Activated CD4-positive, CD25-positive, alpha-beta regulatory T cell treated with anti-CD3 and anti-CD28 coated beads, Interleukin-2, amount 50 U/mL, for 72 hours (primary cell): ENCODE measurements at regions not wholly inside any gene's neighbourhood (a gene's known extent, or its start where the extent isn't known, plus 50 kb on each side); places are given as distances from the start of the nearest gene placed in this dataset.
"Not testable (repeated sequence)": the region's sequence is repeated elsewhere in the genome, so short reads cannot be mapped to it uniquely, and the experiment has no call there.

Experiments used
- DNase-seq: peaks from one replicate; pipeline ENCODE4 v3.0.0; 2021

- DNase-seq: no peak
Measured at GRCh38 chr2:136319237-136319636, 201.3 kb upstream of the CXCR4 start.

DNA sequence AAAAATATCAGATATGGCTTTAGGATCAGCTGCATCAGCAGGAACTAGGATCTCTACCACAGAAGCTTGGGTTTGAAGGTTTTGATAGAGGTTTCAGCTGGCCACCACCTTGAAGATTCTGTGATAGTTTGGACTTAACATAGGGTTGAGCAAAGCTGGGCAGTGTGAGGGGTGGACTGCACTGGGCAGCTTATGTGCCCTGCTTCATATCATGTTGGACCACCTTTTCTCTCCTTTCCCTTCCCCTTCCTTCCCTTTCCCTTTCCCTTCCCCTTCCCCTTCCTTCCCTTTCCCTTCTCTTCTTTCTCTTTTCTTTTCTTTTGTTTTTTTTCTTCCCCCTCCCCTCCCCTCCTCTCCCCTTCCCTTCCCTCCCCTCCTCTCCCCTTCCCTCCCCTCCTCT is 196.3 kb upstream of the CXCR4 start:
- DNase-seq: no peak

DNA sequence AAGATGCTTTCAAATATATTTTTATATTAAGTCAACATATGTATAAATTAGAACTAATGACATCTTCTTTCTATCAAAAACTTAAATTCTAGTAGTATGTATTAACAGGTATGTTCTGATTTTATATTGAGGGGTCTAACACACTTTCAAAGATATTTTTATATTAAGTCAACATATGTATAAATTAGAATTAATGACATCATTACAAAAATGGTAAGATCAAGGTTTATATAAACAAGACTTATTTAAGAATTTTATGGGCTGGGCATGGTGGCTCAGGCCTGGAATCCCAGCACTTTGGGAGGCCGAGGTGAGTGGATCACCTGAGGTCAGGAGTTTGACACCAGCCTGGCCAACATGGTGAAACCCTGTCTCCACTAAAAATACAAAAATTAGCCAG is 194.6 kb upstream of the CXCR4 start:
- not testable (repeated sequence) for DNase-seq

GRCh38 chr2:136310797-136311603 is 193.1 kb upstream of the CXCR4 start:
- no peak for DNase-seq

- peak; percentile 33 for DNase-seq
Measured at GRCh38 chr2:136310005-136310495, 192.1 kb upstream of the CXCR4 start.

- no peak for DNase-seq
Measured at GRCh38 chr2:136308611-136309010, 190.7 kb upstream of the CXCR4 start.

DNA sequence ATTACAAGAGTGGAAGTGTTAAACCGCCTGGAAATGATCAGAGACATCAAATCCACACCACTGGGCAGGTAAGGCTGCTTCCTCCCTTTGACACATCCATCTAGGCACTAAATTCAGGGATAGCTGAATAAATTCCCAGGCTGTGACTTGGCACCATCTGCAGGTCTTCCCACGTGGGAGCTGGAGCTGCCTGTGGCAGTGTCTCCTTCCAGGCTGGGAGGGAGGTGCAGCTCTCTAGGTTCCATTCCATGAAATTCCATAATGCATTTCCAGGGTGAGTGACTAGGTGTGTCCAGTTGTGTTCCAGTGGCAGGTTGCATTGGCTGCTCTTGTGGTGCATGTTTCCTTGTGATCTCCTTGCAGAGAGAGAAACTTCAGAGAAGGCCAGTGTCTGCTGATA is 188.9 kb upstream of the CXCR4 start:
- no peak for DNase-seq

GRCh38 chr2:136305517-136306192 is 187.7 kb upstream of the CXCR4 start:
- peak; percentile 54 for DNase-seq

DNA sequence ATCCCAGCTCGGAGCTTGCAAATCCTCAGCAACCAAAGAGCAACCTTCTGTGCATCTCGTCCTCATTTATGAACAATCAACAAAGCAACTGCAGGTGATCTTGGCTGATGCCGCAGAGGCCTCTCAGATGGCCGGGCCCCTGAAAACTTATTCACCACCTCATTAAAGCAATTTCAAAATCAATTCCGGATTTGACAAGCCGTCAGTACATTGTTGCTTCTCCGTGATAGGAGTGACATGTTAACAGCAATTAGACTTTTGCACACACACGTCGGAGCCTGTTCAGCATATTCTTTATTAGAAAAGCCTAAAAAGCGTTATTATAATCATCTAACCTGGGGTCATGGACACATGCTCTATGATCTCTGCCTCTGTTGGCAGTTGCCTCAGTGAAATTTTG is 183.1 kb upstream of the CXCR4 start:
- DNase-seq: no peak

DNA sequence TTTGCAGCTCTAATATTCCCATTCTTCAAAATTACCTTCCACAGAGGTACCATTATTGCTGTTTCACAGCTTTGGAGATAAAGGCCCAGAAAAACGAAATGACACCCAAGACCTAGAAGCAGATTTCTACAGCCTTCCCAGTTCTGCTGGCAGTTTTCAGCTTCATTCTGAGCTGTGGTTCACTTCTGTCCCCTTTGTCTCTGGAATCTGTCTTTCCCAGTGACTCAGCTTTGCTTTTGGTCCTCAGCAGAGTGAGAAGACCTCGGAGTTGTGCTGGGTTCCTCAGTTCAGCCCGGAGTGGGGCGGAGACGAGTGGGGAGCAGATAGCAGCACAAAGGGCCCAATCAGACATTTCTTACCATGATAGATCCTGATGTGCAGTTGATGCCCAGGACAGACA is 180.7 kb upstream of the CXCR4 start:
- no peak for DNase-seq

GRCh38 chr2:136297994-136298393 is 180.0 kb upstream of the CXCR4 start:
- DNase-seq: no peak

- no peak for DNase-seq
Measured at GRCh38 chr2:136297312-136297711, 179.4 kb upstream of the CXCR4 start.

GRCh38 chr2:136295168-136295567 is 177.2 kb upstream of the CXCR4 start:
- no peak for DNase-seq

GRCh38 chr2:136291871-136292270 is 173.9 kb upstream of the CXCR4 start:
- DNase-seq: no peak

DNA sequence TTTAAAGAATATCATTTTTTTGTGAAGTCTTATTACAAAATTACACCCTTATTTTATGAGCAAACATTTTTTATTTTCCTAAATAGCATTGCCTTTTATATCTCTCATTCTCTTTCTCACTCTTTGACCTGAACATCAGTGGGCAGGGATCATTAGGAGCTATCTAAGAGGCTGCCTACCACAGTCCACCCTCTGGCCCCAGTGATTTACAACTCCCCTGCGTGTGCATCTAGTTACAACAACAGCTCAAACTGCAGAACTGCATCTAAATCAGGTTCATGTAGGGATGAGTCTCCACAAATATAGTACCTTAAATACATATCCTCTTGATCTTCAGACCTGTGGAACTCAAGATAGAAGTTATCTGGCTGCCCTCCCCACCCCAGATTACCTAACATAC is 172.4 kb upstream of the CXCR4 start:
- DNase-seq: no peak

DNA sequence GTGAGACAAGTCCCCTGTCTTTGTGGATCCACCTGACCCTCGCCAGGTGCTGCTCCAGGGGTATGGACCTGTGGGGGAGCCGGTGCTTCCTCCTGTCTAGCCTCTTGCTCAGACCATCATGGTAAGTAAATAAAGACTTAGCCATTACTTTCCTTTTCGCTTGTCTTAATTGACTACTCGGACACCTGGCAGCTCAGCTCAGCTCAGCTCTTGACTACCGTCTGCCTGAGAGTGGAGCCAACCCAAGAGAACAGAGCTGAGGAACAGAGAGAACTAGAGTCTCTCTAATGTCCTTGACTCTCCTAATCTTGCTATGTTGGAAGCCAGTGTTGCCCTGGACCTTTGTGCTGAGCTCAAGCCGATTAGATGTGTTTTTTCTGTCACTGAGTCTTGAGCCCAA is 170.3 kb upstream of the CXCR4 start:
- no peak for DNase-seq

GRCh38 chr2:136286423-136286822 is 168.5 kb upstream of the CXCR4 start:
- DNase-seq: no peak

DNA sequence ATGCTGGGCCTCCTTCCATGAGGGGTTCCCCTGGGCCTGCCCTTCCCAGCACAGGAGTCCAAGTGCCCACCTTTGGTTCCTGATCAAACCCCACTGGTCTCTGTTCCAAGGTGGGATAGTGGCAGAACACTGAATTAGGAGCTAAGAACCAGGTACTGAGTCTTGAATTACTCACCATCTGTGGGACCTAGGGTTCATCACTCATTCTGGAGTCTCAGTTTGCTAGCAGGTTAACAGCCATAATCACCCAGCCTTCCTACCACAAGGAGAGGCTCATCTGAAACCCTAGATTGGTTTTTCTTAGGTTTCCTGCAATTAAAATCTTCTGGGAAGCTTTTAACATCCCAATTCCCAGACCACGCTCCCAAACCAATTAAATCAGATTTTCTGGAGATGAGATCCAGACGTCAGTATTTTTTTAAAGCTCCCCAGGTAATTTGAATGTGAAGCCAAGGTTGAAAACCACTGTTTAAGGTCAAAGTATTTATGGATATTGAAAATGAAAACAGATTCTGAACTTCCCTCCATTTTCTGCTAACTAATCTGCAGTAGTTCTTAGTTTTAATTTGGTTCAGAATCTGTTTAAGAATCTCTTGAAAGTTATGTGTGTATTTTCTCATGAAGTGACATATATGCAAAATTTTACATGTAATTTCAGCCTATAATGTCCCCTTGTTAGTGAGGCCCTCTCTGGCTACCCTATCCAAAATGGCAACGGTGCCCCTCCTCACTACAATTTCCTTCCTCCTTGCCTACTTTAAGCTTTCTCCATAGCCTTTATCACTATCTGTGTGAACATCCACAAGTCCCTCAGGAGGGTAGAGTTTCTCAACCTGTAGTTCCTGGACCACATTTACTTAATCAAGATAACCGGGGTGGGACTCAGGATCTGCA is 166.5 kb upstream of the CXCR4 start:
- no peak for DNase-seq

GRCh38 chr2:136282251-136282650 is 164.3 kb upstream of the CXCR4 start:
- no peak for DNase-seq

DNA sequence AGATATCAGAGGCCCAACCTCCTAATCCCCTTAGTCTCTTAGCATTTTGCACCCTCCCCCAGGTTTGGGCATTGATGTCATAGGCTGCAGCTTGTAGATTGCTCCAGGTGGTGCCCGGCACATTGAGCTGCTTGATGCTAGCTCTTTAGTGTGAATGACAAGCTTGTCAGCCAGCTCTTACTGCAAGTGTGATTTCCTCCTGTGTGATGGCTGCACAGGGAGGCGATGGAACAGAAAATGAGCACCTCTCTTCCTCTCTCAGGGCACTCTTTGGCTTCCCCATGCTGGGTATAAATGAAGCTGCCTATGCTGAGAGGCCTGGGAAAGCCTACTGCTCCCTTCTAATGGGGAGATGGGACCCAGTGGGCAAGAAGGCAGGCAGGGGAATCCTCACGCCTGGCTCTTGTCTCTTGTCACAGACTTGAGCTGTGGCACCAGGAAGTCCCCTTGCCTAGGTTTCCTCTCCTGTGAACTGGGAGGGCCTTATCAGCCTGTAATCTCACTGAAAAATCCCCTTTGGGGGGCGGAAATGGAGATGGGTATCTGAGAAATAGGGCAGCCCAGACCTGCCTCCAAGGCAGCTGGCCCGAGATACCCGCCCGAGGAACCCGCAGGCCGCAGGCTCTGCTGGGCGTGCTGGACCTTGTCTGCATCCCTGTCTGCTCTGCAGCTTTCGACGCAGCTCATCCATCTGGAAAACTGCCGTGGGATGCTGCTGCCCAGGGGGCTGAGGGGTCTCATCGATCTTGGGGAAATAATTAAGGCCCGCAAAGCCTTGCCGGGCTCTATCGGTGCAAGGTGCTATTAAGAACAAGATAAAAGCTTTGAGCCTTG is 163.5 kb upstream of the CXCR4 start:
- DNase-seq: peak; percentile 33

GRCh38 chr2:136266346-136266745 is 148.4 kb upstream of the CXCR4 start:
- not testable (repeated sequence) for DNase-seq

GRCh38 chr2:136259551-136259950 is 141.6 kb upstream of the CXCR4 start:
- no peak for DNase-seq
